SK-N-SH (cell line): ENCODE measurements at regions not wholly inside any gene's neighbourhood (a gene's known extent, or its start where the extent isn't known, plus 50 kb on each side); places are given as distances from the start of the nearest gene placed in this dataset.

Experiments
- CTCF ChIP-seq: fragments of 200-600 bp; sonication (generic); IDR thresholded peaks from 2 replicates; pipeline ENCODE4 v1.6.1; 2017; ENCODE audit warnings: antibody characterized with exemption, mild to moderate bottlenecking, moderate library complexity
- EP300 ChIP-seq, 2 experiments: IDR thresholded peaks; 2 replicates each; pipeline versions ENCODE4 v1.4.0 to v1.6.1; 2012; ENCODE audit warnings: borderline replicate concordance in 1 of 2, low read depth in 1 of 2, low read length in 1 of 2
- GABPA ChIP-seq: IDR thresholded peaks from 2 replicates; pipeline ENCODE4 v1.4.0; 2012; ENCODE audit warnings: low read depth, mild to moderate bottlenecking
- JUND ChIP-seq: IDR thresholded peaks from 2 replicates; pipeline ENCODE4 v1.4.0; 2012
- MAX ChIP-seq: IDR thresholded peaks from 2 replicates; pipeline ENCODE4 v1.4.0; 2012; ENCODE audit warnings: low read depth
- NRF1 ChIP-seq: IDR thresholded peaks from 2 replicates; pipeline ENCODE4 v1.6.1; 2012; ENCODE audit warnings: low read depth, mild to moderate bottlenecking, low read length
- SIN3A ChIP-seq: IDR thresholded peaks from 2 replicates; pipeline ENCODE4 v1.6.1; 2012; ENCODE audit warnings: low read depth, mild to moderate bottlenecking, low read length, moderate library complexity, borderline replicate concordance
- TAF1 ChIP-seq: IDR thresholded peaks from 2 replicates; pipeline ENCODE4 v1.6.1; 2012; ENCODE audit warnings: low read depth, mild to moderate bottlenecking, low read length, moderate library complexity, borderline replicate concordance
- TCF12 ChIP-seq: IDR thresholded peaks from 2 replicates; pipeline ENCODE4 v1.4.0; 2012
- USF1 ChIP-seq: IDR thresholded peaks from 2 replicates; pipeline ENCODE4 v1.4.0; 2012; ENCODE audit warnings: low read depth, borderline replicate concordance

GRCh38 chr2:239605976-239606375 is 205.2 kb upstream of the HDAC4 start:
- TF ChIP-seq USF1 = no peak
- no peak for TF ChIP-seq SIN3A
- TF ChIP-seq TCF12 = no peak
- no peak for TF ChIP-seq TAF1
- TF ChIP-seq CTCF = no peak
- TF ChIP-seq NRF1 = no peak
- TF ChIP-seq MAX = no peak
- TF ChIP-seq GABPA = no peak
- TF ChIP-seq JUND = no peak
- TF ChIP-seq EP300 (IDR thresholded peaks at IDR 0.05; ENCODE audit: borderline replicate concordance in 1 of 2, low read depth in 1 of 2, low read length in 1 of 2) = no peak
